A549 (cell line): ENCODE measurements at regions not wholly inside any gene's neighbourhood (a gene's known extent, or its start where the extent isn't known, plus 50 kb on each side); places are given as distances from the start of the nearest gene placed in this dataset.
A peak's percentile ranks its signal among the peaks of the same experiment; 100 is the strongest.

Experiments used
- ATAC-seq, 2 experiments: fragments of 200-7000 bp in 1 of 2; fragments of >200 bp in 1 of 2; cut with Nextera tagmentation in 1 of 2; cut with Tn5 transposase in 1 of 2; 3 replicates each; pipeline versions ENCODE4 v1.8.0 to v1.9.1; 2018 to 2020; ENCODE audit warnings: mild to moderate bottlenecking in 1 of 2, moderate library complexity in 1 of 2
- CTCF ChIA-PET: fragments of 300-600 bp; sonication (Branson Sonifier 250); formaldehyde crosslinking; extraction: SDS; loops from one replicate; lab custom pipeline; 2021; ENCODE audit warnings: antibody characterized with exemption, inconsistent platforms; lab: Yijun Ruan, JAX
- POLR2A ChIA-PET: fragments of 350-600 bp; formaldehyde crosslinking; extraction: SDS; loops from one replicate; lab custom pipeline; 2021; ENCODE audit warnings: antibody characterized with exemption, inconsistent platforms; lab: Yijun Ruan, JAX
- DNase-seq, 2 experiments: peaks; one replicate each; pipeline versions ENCODE4 v3.0.0 to v3.0.0-alpha.2; 2011 to 2016; ENCODE audit warnings: low read depth in 1 of 2, low spot score in 1 of 2
- FAIRE-seq: peaks from 2 replicates; lab custom pipeline; 2011; peaks lifted over from hg19 to GRCh38; lab: Jason Lieb, UNC
- H3K27ac ChIP-seq, 2 experiments: fragments of >200 bp; sonication (Bioruptor Twin); formaldehyde crosslinking; 3 replicates each; pipeline ENCODE4 v1.5.1; 2016 to 2017
- H3K4me1 ChIP-seq: fragments of >200 bp; sonication (Bioruptor Twin); formaldehyde crosslinking; 3 replicates; pipeline ENCODE4 v1.6.1; 2016
- H3K4me2 ChIP-seq: fragments of >200 bp; sonication (Bioruptor Twin); formaldehyde crosslinking; 3 replicates; pipeline ENCODE4 v1.6.1; 2016
- H3K4me3 ChIP-seq: fragments of >200 bp; sonication (Bioruptor Twin); formaldehyde crosslinking; 3 replicates; pipeline ENCODE4 v1.5.1; 2016
- H3K9me3 ChIP-seq: fragments of >200 bp; sonication (Bioruptor Twin); formaldehyde crosslinking; 3 replicates; pipeline ENCODE4 v1.6.1; 2016
- ATOH8 ChIP-seq: fragments of 250-450 bp; sonication (Bioruptor Pico); IDR thresholded peaks from 2 replicates; pipeline ENCODE4 v1.5.0; 2020; ENCODE audit warnings: low read depth, mild to moderate bottlenecking, moderate library complexity
- CBX2 ChIP-seq: fragments of 200-600 bp; sonication (generic); IDR thresholded peaks from 2 replicates; pipeline ENCODE4 v1.6.1; 2016; ENCODE audit warnings: low read depth, mild to moderate bottlenecking, borderline replicate concordance
- CEBPB ChIP-seq, 2 experiments: fragments of >200 bp in 1 of 2; sonication (Bioruptor Twin) in 1 of 2; formaldehyde crosslinking in 1 of 2; IDR thresholded peaks; 2 replicates each; pipeline ENCODE4 v1.6.1; 2012 to 2016
- CHD2 ChIP-seq: fragments of 150-350 bp; IDR thresholded peaks from 2 replicates; pipeline ENCODE4 v1.6.1; 2014; ENCODE audit warnings: low read length; ENCODE audit not compliant: partially characterized antibody
- EHMT2 ChIP-seq: fragments of 200-600 bp; sonication (generic); IDR thresholded peaks from 2 replicates; pipeline ENCODE4 v1.6.1; 2016; ENCODE audit warnings: antibody characterized with exemption, low read depth, mild to moderate bottlenecking, moderate library complexity
- EP300 ChIP-seq, 2 experiments: fragments of >200 bp; sonication (Bioruptor Twin); formaldehyde crosslinking; IDR thresholded peaks; 2 replicates in 1 of 2; 3 replicates in 1 of 2; pipeline ENCODE4 v1.6.1; 2016 to 2017
- ESRRA ChIP-seq: fragments of 150-350 bp; IDR thresholded peaks from 2 replicates; pipeline ENCODE4 v1.6.1; 2014; ENCODE audit warnings: mild to moderate bottlenecking, low read length, borderline replicate concordance
- GATA3 ChIP-seq: IDR thresholded peaks from 2 replicates; pipeline ENCODE4 v1.6.1; 2012; ENCODE audit warnings: borderline replicate concordance
- HEYL ChIP-seq: fragments of 250-450 bp; sonication (Bioruptor Pico); IDR thresholded peaks from 2 replicates; pipeline ENCODE4 v1.8.0; 2021; ENCODE audit warnings: mild to moderate bottlenecking, moderate library complexity
- HOXB13 ChIP-seq: fragments of 250-450 bp; sonication (Bioruptor Pico); IDR thresholded peaks from 2 replicates; pipeline ENCODE4 v1.5.0; 2020; ENCODE audit warnings: low read depth, mild to moderate bottlenecking, moderate library complexity
- MYC ChIP-seq: IDR thresholded peaks from 2 replicates; pipeline ENCODE4 v1.6.1; 2012; ENCODE audit warnings: mild to moderate bottlenecking, inconsistent platforms, low read length, improper control_type of control experiment, borderline replicate concordance
- POLR2AphosphoS2 ChIP-seq: conservative IDR thresholded peaks from 2 replicates; pipeline ENCODE4 v1.6.1; 2012; ENCODE audit warnings: low read length, improper control_type of control experiment, inconsistent platforms
- RAD21 ChIP-seq, 2 experiments: fragments of >200 bp in 1 of 2; sonication (Bioruptor Twin) in 1 of 2; formaldehyde crosslinking in 1 of 2; IDR thresholded peaks in 1 of 2; conservative IDR thresholded peaks in 1 of 2; 2 replicates in 1 of 2; 3 replicates in 1 of 2; pipeline ENCODE4 v1.6.1; 2012 to 2018; ENCODE audit warnings: inconsistent platforms in 1 of 2
- RARB ChIP-seq: fragments of 250-450 bp; sonication (Bioruptor Pico); IDR thresholded peaks from 2 replicates; pipeline ENCODE4 v1.8.0; 2021; ENCODE audit warnings: mild to moderate bottlenecking, moderate library complexity
- RFX5 ChIP-seq: fragments of 450-650 bp; IDR thresholded peaks from 2 replicates; pipeline ENCODE4 v1.7.1; 2014; ENCODE audit warnings: antibody characterized with exemption, mild to moderate bottlenecking, moderate library complexity
- RNF2 ChIP-seq: fragments of 200-600 bp; sonication (generic); IDR thresholded peaks from 2 replicates; pipeline ENCODE4 v1.6.1; 2016; ENCODE audit warnings: low read depth, mild to moderate bottlenecking, antibody characterized with exemption, moderate library complexity, borderline replicate concordance
- SMC3 ChIP-seq: fragments of >200 bp; sonication (Bioruptor Twin); formaldehyde crosslinking; IDR thresholded peaks from 3 replicates; pipeline ENCODE4 v1.6.1; 2018; ENCODE audit warnings: inconsistent platforms
- ZC3H11A ChIP-seq: fragments of 450-650 bp; IDR thresholded peaks from 2 replicates; pipeline ENCODE4 v1.6.1; 2014; ENCODE audit warnings: antibody characterized with exemption, mild to moderate bottlenecking
- ZNF302 ChIP-seq: fragments of 250-450 bp; sonication (Bioruptor Pico); IDR thresholded peaks from 2 replicates; pipeline ENCODE4 v1.9.0; 2021; ENCODE audit warnings: inconsistent platforms, mild to moderate bottlenecking, moderate library complexity
- WGBS: methylation state at CpG from one replicate; pipeline ENCODE4 v1.1.6; 2017; ENCODE audit errors: missing lambda C conversion rate; 5-methylcytosine and 5-hydroxymethylcytosine counted together

DNA sequence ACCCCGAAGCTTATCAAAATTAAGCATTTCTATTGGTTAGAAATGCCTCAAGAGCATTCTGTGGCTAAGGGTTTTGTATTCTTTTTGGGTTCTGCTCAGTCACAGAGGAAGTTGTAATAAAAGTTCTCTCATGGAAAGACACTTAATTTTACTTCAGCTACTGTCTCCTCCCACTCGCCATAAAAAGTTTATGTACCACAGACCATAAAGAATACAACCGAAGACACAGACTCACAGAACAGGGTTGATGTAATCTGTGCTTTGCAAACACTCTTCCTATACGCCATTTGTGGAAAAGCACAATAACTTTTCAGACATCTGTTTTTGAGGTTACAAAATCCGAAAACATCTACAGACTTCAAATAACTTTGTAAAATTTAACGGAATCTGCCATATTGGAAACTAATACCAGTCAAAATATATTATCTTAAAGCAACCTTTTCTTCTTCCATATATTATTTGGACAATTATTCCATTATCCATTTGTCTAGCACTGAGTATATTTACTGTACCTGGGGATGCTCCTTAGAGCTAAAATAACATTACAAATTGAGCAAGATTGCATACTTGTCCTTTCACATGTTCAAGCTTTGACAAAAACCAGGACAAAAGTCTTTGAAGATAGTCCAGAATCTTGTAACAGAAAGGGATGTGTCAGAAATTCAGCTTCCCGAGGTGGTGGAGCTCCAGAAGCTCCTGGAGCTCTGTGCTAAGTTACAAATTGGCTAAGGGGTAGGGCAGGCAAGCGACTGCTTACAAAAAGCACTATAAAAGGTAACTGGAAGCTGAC is 219.0 kb upstream of the MEOX2 start:
- FAIRE-seq (no peak), DNase-seq (no peak), ATAC-seq (no peak)
- H3K4me3 ChIP-seq: no peak overlapping the region
- WGBS: 26% methylated on average over 8 of the region's 8 CpGs
- POLR2A ChIA-PET: no interaction called here
- no peak for TF ChIP-seq ATOH8 (CRISPR knock-in tag)
- no peak for TF ChIP-seq RNF2
- no peak for TF ChIP-seq CEBPB (IDR thresholded peaks at IDR 0.05)
- TF ChIP-seq EHMT2: no peak
- TF ChIP-seq ESRRA: no peak
- TF ChIP-seq CHD2: no peak
- no peak for TF ChIP-seq HEYL (CRISPR knock-in tag)
- no peak for TF ChIP-seq HOXB13 (CRISPR knock-in tag)
- no peaks in the 10 kb centered on the region for H3K9me3 ChIP-seq
- no peak overlapping the region for H3K27ac ChIP-seq
- CTCF ChIA-PET: interaction anchor here (1.0 kb wide), 1 partner anchor 27 kb away, joined by 3 read pairs; no protein-coding TSS in a partner anchor
- H3K4me1 ChIP-seq: no peaks in the 10 kb centered on the region
- H3K4me2 ChIP-seq: no peak overlapping the region

DNA sequence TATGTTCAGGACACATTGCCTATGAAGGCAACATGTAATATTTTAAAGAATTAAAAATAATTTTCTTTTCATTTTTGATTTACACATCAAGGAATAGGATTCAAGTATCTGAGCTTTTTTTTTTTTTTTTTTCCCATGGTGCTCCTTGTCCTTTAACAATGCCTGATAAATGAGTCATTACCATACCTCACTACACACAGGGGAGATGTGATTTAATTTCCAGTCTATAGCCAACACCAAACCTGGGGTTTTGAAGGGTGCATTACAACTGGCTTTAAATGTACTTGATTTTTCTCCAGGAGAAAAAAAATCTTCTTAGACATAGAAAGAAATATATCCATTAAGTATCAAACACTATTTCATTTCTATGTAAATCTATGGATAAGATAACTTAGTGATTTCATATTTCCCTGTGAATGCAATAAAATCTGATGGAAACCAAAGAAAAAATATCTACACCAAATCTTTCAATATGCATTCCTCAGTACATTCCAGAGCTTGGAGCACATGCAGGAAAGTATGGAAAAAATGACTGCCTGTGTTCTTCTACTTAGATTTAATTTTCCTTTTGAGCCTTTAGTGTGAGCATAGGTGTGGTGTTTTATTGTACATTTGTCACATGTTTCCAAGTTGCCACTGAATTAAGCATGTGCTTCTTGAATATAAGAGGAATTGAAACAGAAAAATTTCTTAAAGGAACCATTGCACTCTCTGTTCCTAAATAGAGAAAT is 204.8 kb upstream of the MEOX2 start:
- ATAC-seq: no peak
- no peak for DNase-seq
- H3K4me1 ChIP-seq: no peaks in the 10 kb centered on the region
- FAIRE-seq: no peak
- ChIA-PET POLR2A (no interaction called here), CTCF (no interaction called here)
- no peaks in the 10 kb centered on the region for H3K9me3 ChIP-seq
- H3K4me3 ChIP-seq: no peak overlapping the region
- H3K27ac ChIP-seq: no peak overlapping the region
- TF ChIP-seq EHMT2 (no peak), ZC3H11A (no peak), CBX2 (no peak), ZNF302 (CRISPR knock-in tag) (no peak), CEBPB (IDR thresholded peaks at IDR 0.05) (no peak), RFX5 (no peak), SMC3 (no peak), POLR2AphosphoS2 (no peak), EP300 (IDR thresholded peaks at IDR 0.05) (no peak), RARB (CRISPR knock-in tag) (no peak), RAD21 (conservative IDR thresholded peaks at IDR 0.05 in 1 of 2, IDR thresholded peaks at IDR 0.05 in 1 of 2) (no peak), MYC (no peak)
- H3K4me2 ChIP-seq: no peak overlapping the region

- ChIA-PET POLR2A (no interaction called here), CTCF (interaction anchor here (0.9 to 1.1 kb wide), 2 partner anchors 10 to 31 kb away, joined by 3 read pairs; no protein-coding TSS in a partner anchor)
- FAIRE-seq (no peak), DNase-seq (peak; percentile 9 to 39), ATAC-seq (peak; percentile 70 to 88; a peak in 4 of 6 replicates)
- Histone ChIP-seq H3K4me1 (no peaks in the 10 kb centered on the region), H3K9me3 (no peaks in the 10 kb centered on the region), H3K4me3 (no peak overlapping the region), H3K4me2 (peak overlapping the region; percentile 12; the same call in 1 of the 3 replicates), H3K27ac (no peak overlapping the region)
- TF ChIP-seq GATA3 (no peak), RAD21 (conservative IDR thresholded peaks at IDR 0.05 in 1 of 2, IDR thresholded peaks at IDR 0.05 in 1 of 2) (0 out of 5 replicates have a peak, but pooled peaks of 1 of the 2 experiments have one; percentile 8)
- 7% methylated on average over 3 of the region's 3 CpGs for WGBS
Measured at GRCh38 chr7:15889507-15889906, 203.0 kb upstream of the MEOX2 start.
